Umbilical cord (tissue), 1 donor: ENCODE measurements at regions not wholly inside any gene's neighbourhood (a gene's known extent, or its start where the extent isn't known, plus 50 kb on each side); places are given as distances from the start of the nearest gene placed in this dataset.

Experiments
- DNase-seq: peaks from one replicate; pipeline ENCODE4 v3.0.0-alpha.2; 2015; ENCODE audit warnings: low spot score

- no peak for DNase-seq
Observed at GRCh38 chr2:15701341-15701907, 109.8 kb downstream of the DDX1 start.

DNA sequence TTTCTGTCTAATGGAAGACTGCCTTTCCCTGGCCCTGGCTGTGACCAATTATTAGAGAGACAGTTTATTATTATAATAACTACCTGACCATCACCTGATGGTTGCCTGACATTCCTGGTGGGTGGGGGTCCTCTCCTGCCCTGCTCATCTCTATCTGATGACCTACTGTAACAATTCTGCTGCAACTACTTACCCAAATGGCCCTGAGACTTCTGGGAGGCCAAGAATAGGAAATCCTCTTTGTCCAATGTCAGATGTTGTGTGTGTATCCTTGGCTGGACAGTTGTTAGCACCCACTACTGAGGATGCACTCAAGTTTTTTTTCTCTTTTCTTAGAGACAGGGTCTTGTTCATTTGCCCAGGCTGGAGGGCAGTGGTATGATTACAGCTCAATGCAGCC lies 110.3 kb downstream of the DDX1 start:
- no peak for DNase-seq

DNA sequence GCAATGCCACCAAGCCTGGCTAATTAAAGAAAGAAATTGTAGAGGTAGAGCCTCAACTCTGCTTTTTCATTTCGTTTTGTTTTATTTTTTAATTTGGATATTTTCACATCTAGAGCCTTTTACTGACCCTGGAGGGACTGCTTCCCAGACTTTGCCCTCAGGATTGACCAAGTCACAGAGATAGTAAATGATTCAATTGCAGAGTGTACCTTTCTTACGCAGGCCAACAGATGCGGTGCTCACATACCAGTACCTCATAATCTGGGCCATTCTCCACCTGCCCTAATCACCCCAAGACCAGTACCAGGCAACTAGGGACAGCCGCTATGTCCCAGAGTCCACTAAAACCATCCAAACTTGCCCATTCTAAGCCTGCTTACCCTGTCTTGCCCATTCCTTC lies 110.8 kb downstream of the DDX1 start:
- no peak for DNase-seq

DNA sequence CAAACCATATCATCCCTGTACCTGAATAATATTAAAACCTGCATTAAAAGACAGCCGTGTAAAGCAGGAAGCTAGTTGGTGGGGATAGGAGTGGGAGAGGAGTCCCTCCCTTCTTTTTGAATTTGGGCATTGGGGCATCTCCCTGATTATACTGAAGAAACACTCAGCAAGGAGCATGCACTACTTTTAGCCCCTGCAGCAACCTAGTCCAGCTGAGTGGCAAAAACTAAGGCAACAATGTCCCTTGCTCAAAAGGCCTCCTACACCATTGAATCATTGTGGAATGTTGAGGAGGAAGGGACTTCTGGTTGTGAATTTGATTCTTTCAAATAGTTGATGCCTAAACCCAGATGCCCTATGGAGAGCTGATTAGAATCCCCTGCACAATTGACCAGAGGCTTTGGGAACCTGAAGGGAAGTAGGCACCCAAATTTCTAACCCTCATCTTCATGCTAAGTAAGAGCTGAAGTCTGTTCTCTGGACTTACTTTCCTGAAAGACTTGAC lies 111.7 kb downstream of the DDX1 start:
- DNase-seq: no peak

- no peak for DNase-seq
Observed at GRCh38 chr2:15704086-15704787, 112.6 kb downstream of the DDX1 start.

- no peak for DNase-seq
Observed at GRCh38 chr2:15704788-15705115, 113.1 kb downstream of the DDX1 start.

- DNase-seq: no peak
Observed at GRCh38 chr2:15705310-15705709, 113.6 kb downstream of the DDX1 start.

DNA sequence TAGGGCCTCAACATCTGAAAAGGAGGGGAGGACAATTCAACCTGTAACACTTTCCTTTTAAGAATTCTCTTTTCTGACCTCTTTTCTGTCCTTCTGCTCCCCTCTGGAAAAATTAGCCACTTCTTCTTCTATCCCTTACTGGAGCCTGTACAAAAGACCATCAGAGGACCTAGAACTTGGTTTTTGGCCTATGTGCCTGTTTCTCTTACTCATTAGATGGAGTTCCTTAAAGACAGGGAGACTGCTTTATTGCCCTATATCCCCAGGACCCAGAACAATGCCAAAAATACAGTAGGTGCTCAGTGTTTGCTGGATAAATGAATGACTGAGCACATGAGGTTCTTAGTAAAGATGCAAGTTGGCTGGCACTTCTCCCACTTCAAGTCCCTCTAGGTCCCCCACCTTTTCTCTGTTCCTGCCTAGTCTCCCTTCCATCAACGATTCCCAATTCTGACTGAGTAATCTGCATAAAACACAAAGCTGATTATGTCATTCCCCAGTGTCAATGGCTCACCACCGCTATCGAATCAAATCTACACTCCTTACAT lies 114.2 kb downstream of the DDX1 start:
- DNase-seq: no peak

DNA sequence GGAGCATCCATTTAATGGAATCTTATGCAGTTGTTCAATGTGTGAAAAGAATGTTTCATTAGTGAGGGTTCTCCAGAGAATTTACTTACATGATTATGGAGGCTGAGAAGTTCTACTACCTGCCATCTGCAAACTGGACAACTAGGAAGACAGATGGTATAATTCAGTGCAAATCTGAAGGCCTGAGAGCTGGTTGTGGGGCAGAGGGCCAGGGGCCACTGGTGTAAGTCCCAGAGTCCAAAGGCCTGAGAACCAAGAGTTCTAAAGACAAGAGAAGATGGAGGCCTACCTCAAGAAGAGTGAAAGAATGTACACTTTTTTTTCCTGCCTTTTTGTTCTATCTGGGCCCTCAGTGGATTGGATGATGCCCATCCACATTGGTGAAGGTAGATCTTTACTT lies 114.8 kb downstream of the DDX1 start:
- DNase-seq: no peak

DNA sequence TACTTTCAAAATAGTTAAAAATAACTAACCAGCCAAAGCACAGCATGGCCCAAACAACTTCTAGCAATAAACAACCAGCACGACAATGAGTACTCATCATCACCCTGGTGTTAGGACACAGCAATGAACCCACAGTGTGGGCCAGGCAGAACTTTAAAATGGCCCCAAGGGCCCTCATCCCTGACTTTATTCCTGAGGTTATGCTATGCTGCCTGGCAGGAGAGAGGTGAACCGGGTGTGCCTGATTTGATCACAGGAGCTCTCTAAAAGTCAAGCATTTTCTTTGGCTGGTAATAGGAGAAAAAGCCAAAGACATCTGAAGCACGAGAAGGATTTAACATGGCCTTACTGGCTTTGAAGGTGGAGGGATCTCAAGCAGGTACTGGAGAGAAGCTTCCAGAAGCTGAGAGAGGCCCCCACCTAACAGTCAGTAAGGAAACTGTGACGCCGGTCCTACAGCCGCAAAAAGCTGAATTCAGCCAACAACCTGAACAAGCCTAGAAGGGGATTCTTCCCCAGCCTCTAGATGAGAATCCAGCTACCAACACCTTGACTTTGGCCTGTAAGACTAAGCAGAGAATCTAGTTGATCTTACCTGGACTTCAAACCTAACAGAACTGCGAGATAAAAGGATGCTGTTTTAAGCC lies 115.4 kb downstream of the DDX1 start:
- no peak for DNase-seq

DNA sequence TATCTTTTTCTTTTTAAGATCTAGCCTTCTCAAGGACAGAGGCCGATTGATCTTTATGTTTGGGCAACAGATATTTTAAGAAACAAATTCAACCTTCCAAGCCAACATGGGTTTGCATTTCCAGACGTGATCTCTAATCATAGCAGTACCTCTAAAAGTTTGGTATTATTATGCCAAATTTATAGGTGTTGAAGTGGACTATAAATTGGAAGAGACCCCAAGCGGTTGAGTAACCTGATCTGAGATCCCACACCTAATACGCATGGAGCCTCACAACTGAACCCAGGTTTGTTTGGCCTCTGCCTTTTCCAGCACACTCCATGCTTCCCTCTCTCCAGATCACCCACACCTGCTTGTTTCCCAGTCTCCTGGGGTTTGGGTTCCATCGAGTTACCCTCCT lies 116.5 kb downstream of the DDX1 start:
- no peak for DNase-seq

DNA sequence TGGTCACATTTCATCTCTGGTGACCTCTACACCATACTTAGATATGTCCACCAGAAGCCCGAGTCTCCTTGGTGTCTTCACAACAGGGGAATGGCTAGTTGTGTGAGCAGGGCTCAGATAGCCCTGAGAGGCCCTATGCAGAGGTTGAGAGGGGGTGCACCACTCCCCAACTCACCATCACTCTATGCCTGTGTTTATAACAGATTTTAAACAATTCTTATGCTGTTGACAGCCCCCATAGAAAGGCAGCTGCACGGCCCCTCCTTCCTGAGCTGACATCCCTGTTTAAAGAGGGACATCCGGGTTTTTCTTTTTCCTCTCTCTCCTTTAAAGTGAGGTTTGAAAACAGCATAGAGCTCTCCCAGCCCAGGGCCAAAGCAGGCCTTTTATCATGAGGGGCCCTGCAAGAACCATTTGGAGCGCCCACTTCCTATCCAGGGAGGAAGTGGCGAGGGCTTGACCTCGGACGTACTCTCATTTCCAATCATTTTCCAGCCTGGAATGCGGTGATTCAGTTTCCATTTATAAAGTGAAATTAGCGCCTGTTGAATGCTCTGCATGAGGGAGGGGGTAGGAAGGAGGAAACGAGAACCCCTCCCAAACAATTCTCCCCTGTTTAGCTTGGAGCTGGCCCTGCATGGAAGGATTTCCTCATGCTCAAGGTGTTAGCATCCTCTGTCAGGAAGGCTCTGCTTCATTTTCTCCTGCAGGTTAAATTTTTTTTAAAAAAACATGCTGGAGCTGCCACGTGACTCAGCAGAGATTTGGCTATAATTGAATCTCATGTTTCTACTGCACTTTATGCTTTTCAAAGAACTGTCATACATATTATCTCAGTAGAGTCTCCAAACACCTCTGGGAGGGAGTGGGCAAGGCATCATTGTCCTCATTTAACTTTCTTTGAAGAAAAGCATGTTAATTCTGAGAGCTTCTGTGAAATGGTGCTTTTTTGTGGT lies 117.5 kb downstream of the DDX1 start:
- peak; percentile 9 for DNase-seq

DNA sequence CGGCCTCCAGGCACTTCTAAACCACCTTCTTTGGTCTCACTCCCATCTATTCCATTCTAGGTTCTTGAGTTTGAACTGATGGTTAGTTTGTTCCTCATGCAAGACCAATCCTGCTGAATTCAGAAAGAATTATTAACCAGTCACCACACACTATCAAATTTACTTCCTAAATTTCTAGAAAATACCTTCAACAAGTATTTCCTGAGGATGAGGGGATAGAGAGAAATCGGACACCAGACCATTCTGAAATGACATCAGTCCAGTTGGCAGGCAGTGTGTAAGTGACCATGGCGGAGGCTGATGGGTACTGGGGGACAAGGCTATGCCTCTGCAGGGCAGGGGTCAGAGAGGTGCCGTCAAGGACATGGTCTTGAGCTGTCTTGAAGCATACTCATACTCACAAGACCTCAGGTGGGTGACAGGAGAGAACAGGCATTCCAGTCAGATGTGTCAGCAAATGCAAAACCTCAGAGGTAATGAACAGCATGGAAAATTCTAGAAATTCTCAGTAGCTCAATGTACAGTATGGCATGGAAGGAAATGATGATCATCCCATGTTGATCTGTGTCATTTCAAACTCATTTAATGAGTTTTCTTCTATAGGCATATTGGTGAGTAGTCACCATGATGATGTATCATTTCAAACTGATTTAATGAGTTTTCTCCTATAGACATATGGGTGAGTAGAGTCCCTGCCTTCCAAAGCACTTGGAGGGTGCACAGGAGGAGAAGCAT lies 119.6 kb downstream of the DDX1 start:
- DNase-seq: no peak

DNA sequence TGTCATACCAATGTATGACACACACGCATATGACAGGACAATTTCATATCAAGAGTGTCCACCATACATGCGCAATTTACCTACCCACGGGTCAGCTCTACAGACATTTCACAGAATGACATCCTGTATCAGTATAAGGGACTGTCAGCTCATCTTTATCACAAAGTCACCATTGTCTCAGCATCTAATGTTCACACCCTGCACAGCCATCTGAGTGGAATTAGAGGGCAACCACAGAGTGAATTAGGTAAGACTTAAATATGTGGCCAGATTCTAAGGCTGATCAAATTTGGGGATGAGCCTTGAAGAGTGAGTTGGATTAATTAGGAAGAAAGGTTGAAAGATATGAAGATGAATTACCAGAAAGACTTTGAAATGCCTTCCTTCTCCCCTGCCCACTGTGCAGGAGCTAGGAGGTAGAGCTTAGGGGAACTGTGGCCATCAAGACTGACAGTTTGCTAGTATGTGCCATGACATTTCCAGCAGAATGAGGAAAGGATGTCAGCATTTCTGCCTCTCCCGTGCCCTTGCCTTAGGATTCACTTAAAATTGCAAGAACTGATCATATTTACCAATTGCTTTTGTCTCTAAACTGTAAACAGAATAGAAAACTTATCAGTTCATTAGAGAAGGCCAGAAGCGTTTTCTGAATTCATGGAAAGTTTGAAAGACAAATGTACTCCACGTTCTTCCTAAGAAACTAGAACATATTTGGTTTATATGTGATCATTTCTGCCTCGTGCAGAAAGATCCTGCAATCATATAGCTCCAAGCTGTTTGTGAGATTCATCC lies 121.1 kb downstream of the DDX1 start:
- no peak for DNase-seq

GRCh38 chr2:15713475-15713874 lies 121.8 kb downstream of the DDX1 start:
- no peak for DNase-seq

DNA sequence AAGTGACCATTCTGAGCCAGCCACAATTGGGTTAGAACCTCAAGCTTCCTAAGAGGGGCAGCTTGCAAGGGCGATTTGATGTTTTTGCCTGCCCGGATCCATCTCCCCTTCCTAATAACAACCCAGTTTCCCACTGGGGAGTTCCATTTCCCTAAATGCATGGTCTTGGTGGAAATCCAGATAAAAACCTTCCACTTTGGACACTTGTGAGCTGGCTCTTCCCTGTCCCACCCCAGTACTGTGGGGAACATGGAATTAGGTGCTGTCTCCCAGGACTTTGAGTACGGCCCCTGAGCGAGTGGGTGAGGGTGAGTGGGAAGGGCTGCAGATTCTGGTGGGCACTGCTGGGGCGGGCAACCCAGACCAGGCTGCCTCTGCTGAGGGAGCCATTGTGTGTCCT lies 122.3 kb downstream of the DDX1 start:
- no peak for DNase-seq

DNA sequence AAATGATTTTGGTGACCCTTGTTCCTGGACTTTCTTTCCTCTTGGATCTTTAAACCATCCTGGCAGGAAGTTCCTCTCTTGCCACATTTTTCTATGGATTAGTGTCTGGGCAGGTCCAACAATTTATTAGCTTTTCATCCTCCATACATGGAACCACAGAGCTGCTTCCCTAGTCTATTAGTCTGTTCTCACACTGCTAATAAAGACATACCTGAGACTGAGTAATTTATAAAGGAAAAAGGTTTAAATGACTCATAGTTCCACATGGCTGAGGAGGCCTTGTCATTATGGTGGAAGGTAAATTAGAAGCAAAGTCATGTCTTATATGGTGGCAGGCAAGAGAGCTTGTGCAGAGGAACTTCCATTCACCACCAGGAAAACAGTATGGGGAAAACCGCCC lies 122.9 kb downstream of the DDX1 start:
- no peak for DNase-seq

DNA sequence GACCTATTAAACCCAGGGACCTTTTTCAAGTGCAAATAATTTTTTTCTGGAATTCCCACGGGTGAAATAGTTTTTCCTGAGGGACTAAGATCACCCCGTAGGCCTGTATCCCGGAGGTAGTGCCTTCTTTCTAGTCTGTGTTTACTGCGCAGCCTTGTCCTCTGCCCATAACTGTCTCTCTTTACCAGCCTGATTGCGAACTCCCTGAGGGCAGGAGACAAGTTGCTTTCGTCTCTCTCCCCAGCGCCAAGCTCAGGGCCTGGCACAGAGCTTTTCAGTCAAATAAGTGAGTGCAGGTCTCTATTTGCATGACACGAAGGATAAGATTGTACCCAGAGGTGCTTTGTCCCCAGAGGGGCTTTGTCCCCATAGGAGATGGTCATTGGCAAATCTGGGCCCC lies 123.9 kb downstream of the DDX1 start:
- DNase-seq: no peak

DNA sequence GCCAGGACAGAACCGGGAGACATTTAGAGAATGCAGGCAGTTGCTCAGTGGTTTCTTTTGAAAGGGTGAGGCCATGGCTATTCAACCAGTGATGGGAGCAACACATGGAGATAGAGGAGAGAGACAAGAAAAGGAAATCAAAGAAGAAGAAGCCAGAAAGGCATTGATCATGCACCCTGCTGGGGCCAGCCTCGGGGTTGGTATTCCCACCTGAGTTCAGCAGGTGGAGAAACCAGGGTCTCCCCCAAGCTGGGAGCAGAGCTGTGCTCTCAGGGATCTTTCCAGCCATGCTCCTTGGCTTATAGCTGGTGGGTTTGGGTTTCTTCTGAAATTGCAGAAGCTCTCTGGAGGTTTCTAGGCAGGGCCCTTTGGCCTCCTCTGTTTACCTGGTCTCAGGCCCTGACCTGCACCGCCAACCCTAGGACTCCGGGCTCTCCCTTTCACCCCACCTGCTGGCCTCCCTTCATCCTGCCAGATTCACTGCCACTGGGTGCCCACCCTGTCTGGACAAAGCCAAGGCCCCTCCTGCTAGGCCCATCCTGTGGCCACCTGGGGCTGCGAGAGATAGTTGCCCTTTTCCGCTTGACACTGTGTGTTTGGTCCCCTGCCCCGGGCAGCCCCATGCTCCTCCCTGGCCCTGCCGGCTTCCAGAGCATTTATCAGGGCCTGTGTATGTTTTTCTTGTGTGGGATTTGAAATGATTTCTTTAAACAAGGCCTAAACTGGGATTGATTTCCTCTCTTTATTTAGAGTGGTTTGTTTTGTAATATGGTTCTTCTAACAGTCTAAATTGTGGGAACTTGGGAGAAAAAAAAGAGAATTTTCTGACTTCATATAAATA lies 126.7 kb downstream of the DDX1 start:
- DNase-seq: no peak
